NCI-H2029 treated with DMSO at 0.1 percent for 48 hours (cell line): ENCODE measurements at regions not wholly inside any gene's neighbourhood (a gene's known extent, or its start where the extent isn't known, plus 50 kb on each side); places are given as distances from the start of the nearest gene placed in this dataset.

Experiments used
- DNase-seq: peaks from one replicate; lab custom pipeline; 2025; lab: John Stamatoyannopoulos, UW

DNA sequence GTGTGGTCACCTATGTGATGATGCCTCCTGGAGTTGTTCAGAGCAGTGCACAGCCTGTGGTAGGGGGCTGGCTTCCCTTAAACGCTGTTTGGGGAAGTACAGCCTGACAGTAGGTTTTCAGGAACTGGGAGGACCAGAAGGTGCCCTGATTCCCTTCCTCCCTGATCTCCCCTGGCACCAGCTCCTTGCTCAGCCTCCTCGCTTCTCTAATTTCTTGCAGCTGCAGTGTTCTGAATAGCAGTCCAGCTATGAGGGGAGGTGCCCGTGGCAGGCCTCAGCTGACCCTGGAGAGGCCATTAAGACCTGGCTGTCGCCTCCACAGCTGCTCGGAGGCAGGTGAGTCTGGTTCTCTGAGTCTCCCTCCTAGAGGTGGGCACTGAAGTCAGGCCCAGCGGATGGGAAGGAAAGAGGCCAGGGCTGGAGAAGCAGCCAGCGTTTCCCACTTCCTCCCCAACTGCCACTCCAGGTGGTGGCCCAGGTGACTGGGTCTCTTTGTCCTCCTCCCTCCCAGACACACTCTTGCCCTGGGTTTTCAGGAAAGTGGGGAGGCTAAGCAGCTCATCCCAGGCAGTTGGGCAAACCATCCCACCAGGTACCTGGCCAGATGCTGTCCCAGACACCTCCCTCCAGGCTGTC, 52.0 kb upstream of the RPL11 start:
- DNase-seq = peak; percentile 64

DNA sequence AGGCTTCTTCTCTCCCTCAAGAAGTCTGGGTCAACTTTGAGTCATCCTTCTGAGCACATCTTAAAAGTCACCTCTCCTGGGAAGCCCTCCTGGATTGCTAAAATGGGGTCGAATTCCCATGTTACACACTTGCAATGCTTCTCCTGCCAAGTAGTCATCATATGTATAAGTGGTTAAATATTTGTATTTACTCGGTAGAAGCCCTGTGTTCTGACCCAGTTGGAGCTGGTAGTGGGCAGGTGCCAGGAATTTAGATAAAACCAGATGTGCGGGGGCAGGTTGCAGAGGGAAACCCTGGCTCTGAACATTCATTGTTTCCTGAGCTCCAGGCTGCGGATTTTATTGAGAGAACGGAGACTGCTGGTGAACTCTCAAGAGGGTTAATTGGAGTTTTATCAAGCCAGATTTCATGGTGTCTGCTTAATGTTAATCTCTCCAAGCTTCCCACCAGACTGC, 52.8 kb upstream of the RPL11 start:
- peak; percentile 82 for DNase-seq

DNA sequence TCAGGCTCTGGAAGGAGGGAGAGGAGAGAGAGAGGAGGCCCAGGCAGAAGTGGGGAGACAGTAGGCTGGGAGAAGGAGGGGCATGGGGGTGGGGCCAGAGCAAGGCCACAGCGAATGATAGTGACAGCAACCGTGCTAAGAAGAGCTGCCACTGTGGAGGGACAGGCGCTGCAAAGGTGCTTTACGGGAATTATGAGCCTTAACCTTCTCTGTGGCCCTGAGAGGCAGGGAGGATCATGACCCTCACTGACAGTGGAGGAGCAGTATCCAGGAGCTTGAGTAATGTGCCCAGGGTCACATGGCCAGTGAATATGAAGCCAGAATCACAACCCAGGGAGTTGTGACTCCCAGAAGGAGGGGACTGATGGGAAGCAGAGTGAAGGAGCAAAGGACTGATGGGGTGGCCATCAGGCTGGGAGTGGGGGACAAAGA, 53.4 kb upstream of the RPL11 start:
- DNase-seq = no peak

DNA sequence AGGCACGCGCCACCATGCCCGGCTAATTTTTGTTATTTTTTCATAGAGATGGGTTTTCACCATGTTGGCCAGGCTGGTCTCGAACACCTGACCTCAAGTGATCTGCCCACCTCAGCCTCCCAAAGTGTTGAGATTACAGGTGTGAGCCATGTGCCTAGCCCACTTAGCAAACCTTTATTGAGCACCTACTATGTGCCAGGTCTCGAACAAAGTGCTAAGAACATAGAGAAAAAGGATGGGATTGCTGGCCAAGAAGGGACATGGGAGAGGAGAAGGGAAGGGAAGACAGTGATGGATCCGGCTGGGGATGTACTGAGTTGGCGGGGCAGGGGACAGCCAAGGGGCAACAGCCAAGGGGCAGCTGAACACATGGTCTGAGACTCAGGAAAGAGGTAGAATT, 55.6 kb upstream of the RPL11 start:
- DNase-seq = no peak

DNA sequence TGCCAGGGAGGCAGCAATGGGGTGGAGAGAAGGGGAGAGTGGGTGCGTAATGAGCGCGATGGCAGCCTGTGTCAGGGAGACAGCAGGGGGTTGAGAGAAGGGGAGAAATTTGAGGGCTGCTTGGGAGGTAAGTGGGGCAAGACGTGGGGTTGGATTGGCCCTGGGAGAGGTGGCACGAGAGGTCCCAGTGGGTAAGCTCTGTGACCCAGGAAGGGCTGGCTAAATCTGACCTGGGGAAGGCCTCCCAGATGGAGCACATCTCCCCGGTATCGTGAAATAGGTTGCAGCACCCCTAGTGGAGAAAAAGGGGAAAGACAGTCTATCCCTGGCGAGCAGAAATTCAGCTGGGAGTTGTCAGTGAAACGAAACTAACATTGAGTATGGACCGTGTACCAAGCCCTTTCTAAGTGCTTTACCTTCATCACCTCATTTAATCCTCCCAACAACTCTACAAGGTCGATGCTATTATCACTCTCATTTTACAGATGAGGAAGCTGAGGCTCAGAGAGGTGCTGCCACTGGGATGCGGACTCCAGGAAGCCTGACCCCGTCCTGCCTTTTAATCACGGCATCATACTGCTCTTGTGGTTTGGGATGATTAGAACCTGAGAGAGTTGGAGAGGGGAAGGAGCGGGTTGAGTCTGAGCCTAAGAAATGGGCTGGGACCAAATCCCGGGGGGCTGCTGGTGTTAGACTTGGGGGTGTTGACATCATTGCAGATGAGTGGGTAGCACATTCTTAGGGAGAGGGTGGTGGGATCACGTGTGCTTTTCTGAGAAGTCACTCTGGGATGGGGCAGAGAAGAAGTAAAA, 56.6 kb upstream of the RPL11 start:
- peak; percentile 74 for DNase-seq

DNA sequence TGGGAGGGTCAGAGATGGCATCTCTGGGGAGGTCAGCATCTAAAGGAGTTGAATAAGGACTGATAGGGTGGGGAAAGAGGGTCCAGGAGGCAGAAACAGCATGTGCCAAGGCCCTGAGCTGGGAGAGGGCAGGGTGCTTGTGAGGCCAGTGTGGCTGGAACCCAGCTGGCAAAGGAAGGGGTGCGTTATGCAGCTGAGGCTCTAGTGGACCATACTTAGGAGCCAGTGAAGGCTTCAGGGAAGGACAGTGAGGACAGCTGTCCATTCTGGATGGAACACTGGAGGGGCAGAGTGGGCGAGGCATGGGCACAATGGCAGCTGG, 57.1 kb upstream of the RPL11 start:
- no peak for DNase-seq

DNA sequence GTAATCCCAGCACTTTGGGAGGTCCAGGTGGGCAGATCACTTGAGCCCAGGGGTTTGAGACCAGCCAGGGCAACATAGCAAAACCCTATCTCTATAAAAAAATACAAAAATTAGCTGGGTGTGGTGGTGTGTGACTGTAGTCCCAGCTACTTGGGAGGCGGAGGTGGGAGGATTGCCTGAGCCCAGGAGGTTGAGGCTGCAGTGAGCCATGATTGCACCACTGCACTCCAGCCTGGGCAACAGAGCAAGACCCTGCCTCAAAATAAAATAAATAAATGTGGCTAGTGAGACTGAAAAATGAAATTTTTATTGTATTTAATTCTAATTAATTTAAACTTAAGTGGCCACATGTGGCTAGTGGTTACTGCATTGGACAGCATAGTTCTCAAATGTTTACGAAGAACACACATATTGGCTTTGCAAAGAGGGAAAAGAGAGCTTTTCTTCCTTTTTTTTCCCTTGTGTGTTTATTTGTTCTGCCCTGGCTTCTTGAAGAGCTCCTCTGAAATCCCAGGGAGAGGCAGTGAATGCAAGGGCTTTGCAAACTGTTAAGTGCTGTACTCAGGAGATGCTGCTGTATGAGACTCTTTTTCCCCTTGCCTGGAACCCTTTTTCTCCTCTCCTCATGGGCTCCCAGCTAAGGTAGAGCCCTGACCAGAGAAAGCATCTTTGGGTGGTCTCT, 59.0 kb upstream of the RPL11 start:
- no peak for DNase-seq

DNA sequence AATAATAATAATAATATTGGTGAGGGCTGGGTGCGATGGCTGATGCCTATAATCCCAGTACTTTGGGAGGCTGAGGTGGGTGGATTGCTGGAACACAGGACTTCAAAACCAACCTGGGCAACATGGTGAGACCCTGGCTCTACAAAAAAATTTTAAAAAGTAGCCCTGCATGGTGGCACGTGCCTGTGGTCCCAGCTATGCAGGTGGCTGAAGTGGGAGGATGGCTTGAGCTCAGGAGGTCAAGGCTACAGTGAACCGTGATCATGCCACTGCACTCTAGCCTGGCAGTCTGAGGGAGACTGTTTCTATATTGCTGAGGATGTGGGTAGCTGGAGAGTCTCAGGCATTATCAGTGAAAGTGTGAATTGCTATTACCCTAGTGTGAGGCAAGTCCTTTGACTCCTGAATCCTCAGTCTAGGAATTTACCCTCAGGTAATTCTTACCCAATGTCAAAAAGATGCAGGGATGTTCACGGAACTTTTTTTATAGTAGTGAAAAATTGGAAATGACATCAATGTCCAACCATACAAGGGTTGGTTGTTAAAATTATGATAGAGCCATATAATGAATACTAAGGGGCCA, 61.8 kb upstream of the RPL11 start:
- DNase-seq = no peak

DNA sequence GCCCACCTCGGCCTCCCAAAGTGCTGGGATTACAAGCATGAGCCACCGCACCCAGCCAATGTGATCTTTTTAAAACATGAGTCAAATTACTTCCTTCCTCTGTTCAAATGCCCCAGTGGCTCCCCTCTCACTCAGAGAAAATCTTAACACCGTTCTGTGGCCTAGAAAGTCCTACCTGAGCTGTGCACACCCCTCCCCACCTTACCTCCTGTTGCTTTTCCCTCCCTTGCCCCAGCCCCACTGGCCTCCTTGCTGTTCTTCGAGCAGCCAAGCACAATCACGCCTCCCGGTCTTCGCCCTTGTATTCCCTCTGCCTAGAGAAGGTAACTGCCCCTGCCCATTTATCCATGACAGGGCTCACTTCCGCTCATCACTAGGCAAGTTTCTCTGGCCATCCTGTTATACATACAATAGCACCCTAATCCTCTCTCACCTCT, 62.6 kb upstream of the RPL11 start:
- DNase-seq = no peak

DNA sequence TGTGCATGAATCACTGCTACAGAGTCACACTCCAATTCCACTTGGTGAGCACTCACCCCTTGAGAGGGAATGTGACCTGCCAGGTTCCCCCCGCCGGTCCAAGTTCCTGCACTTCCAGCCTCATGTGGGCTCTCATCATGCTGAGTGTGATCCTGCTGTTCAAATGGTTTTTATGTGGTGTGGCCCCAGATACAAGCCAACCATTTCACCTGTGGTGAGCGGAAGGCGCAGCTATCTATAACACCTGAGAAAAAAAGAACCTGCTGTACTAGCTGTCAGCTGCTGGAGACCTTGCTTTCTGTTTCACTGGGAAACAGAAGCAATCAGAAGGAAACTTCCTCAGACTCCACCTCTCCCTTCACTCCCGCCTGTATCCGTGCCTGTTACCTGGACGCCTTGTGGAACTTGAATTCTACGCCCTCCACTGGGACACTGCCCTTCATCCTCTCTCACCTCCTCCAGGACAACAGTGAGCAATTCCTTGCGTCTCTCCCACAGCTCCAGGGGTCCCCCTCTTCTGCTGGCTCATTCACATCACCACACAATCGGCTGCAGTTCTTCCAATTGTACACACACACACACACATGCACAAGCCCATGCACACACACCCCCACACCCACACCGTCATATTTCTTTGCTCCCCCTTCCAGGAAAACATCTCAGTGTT, 64.4 kb upstream of the RPL11 start:
- no peak for DNase-seq

DNA sequence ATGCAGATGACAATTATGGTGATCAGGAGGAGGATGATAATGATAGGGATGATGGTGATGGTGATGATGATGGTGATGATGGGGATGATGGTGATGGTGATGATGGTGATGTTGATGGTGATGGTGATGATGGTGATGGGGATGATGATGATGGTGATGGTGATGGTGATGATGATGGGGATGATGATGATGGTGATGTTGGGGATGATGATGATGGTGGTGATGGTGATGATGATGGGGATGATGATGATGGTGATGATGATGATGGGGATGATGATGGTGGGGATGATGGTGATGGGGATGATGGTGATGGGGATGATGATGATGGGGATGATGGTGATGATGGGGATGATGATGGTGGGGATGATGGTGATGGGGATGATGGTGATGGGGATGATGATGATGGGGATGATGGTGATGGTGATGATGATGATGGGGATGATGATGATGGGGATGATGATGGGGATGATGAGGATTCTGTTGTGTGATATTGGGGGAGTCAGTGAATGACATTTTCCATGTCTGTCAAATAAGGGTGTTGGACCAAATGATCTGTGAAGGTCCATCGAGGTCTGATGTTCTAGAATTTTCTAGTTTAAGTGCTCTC, 65.6 kb upstream of the RPL11 start:
- no peak for DNase-seq

DNA sequence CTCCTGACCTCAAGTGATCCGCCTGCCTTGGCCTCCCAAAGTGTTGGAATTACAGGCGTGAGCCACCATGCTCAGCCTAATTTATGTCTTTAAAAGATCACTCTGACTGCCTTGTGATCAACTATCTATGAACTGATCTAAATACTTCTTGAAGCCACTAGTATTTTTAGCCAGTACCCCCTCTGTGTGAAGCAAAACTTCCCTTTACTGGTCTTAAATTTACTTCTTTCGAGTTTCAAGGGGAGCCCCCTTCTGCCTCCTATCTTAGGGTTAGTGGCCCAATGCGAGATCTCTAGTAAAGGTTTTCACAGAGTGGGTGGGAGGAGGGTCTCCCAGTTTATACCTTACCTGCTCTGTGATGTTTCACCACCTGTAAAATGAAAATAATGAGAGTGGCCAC, 66.1 kb upstream of the RPL11 start:
- no peak for DNase-seq

DNA sequence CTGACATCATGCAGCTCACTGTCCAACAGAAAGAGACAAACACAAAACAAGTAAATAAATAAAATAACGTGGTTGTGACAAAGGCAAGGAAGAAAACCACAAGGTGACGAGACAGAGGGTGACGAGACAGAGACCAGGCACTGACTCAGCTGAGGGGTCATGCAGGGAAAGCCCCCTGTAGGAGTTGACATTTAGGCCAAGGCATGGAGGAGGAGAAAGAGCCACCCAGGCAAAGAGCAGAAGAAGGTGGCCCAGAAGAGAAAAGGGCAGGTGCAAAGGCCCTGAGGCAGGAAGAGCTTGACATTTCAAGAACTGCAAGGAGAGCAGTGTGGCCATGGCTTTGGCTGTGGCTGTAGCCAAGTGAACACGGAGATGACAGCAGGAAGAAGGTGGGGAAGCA, 65.1 kb upstream of the ID3 start:
- DNase-seq = no peak

DNA sequence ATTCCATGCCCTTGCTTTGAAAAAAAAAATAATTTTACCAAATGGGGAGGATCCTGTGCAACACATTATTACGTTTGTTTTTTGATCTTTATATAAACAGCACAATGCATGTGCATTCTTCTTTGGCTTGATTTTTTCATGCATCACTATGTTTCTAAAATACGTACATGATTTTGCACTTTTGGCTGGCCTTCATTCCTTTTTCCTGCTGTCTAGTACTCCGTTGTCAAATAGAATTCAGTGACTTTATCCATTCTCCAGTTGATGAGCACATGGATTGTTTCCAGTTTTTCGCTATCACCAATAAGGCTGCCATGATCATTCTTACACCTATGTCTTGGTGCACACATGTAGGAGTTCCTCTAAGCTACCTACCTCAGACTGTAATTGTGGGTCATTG, 63.0 kb upstream of the ID3 start:
- no peak for DNase-seq

DNA sequence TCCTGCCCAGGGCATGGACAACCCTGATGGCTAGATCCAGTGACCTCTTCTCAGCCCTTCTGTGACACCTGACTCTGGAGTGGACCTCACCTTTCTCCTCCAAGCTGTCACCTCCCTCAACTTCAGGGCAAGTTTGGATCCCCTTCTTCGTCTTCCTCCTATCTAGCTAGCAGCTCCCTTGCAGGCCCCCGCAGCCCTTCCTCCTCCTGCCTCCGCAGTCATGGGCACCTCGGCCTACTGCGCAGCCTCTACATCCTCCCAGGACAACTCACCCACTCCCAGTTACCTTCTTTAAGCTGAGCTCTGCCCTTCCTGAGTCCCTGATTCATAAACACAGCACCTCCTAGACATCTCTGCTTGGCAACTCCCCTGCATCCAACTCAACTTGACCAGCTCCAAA, 61.3 kb upstream of the ID3 start:
- no peak for DNase-seq

DNA sequence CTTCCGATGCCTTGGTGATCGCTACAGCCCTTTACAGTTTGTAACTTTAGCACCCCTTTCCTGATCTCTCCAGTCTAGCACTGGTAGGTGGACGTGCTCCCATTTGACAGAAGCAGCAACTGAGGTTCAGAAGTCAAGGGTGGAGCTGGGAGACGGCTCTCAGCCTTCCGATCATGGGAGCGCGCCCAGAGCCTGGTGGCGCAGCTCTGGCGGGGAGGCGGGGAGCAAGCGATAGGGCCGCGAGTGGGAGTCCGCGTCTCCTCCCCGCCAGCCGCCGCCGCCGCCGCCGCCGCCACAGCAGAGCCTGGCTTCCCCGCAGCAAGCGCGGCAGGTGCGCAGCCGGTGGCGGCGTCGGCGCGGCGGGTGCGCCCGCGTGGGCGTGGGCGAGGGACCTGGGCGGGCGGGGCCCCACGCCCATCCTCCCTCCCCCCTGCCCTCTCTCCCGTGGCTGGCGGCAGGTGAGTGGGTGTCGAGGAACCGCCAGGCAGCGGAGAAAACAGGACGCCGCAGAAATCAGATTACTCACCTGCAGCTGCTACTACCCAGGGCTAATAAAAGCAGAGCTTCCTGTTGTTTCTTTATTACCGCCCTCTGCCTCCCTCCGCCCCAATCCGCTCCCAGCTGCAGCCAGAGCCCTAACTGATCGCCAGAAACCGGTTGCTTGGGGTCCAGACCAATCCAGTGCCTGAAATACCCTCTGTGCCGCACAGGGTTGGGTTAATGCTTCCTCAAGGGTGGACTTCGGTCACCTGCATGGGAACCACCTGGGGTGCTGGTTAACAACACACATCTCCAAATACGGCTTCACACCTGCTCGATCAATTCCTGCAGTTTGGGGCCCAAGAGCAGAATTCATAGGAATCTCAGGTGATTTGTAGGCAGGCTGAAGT, 60.2 kb upstream of the ID3 start:
- peak; percentile 68 for DNase-seq

DNA sequence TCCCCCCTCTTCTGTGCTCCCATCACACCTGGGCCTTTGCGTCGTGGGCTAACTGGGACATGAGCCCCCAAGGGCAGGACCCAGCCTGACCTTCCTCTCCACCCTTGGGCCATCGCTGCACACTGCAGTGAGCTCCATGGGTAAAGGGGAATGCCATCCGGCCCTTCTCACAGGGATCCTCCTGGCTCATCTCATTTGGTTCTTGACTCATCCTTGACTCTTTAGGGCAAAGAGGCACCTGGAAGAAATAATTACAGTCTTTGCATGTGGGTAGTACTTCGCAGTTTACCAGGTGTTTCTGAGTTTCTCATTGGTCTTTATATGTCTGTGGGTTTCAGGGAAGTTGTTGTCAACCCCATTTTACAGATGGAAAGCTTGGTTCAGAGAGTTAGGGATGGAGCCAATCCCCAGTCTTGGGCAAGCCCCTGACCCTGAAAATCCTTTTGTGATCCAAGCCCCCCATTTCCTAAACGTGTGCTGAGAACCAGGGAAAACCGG, 59.3 kb upstream of the ID3 start:
- no peak for DNase-seq

DNA sequence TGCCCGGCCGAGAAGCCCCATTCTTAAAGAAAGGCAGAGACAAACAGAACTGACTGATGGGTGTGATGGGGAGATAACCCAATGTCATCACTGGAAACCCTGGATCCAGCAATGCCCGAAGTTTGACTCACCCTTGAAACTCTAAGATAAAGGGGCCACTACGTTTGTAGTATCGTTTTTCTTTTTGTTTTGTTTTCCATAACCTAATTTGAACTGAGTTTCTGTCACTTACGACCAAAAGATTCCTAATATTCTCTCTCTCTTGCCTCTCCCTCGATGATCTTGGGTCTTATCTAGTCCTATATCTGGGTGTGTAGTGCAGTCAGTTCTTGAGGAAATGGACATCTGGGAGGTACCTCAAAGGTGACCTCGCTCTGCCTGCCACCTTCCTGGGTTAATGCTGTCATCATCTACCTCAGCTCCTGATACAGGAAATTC, 57.8 kb upstream of the ID3 start:
- DNase-seq = no peak

DNA sequence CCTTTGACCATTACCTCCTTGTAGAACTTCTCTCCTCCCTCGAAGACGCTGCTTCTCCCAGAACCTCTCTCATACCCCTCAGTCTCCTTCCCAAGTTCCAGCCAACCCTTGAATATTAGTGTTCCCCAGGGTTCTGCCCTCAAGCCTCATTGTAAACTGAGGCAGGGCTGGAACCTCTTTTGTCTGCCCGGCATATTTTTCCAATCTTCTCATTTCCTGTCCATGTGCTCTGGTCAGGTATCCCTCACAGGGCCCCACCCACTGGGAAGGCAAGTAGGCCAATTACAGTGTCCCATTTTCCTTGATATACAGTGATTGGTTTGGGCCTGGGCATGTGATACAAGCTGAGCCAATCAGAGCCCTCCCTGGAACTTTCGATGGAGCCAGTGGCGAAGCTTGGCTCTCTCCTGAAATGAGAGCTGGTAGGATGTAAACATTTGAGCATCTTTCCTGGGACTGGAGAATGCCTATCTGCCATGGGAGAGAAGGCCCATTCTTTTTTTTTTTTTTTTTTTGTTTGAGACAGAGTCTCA, 57.1 kb upstream of the ID3 start:
- DNase-seq = no peak

DNA sequence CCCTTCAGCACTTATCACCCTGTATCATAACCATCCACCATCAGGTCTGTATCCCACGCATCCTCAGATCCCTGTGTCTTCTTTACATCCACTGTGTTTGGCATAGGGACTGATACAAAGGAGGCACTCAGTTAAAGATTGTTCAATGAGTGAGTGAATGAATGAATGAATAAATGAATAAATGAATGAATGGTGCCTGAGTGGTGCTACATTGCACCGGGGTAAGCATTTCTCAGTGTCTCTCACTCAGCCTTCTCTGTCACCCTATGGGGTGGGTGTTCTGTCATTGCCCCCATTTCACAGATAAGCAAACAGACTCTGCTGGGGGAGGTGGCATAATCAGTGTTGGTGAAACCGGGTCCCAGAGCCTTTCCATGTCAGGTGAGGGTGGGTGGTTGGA, 56.6 kb upstream of the ID3 start:
- no peak for DNase-seq
